ENCODE measurements at regions not wholly inside any gene's neighbourhood (a gene's known extent, or its start where the extent isn't known, plus 50 kb on each side); places are given as distances from the start of the nearest gene placed in this dataset.

- H3K27ac Mint-ChIP-seq = no peak overlapping the region
- no peak overlapping the region for H3K4me3 Mint-ChIP-seq
- no peaks in the 10 kb centered on the region for H3K27me3 Mint-ChIP-seq
- no peak for DNase-seq
- peaks cover 3% of the 10 kb centered on the region for H3K36me3 Mint-ChIP-seq (ENCODE audit: low read depth)
- no peak for ATAC-seq
- H3K9me3 ChIP-seq (ENCODE audit: control insufficient read depth, low read length, poor library complexity, severe bottlenecking) = no peaks in the 10 kb centered on the region
- no peaks in the 10 kb centered on the region for H3K4me1 Mint-ChIP-seq
Measured at GRCh38 chr7:70972693-70973092, 159.3 kb upstream of the GALNT17 start.

GRCh38 chr7:70975754-70976153 is 156.2 kb upstream of the GALNT17 start:
- Mint-ChIP-seq H3K4me3 (no peak overlapping the region), H3K27me3 (no peaks in the 10 kb centered on the region), H3K27ac (no peak overlapping the region), H3K36me3 (ENCODE audit: low read depth) (no peaks in the 10 kb centered on the region), H3K4me1 (no peaks in the 10 kb centered on the region)
- no peaks in the 10 kb centered on the region for H3K9me3 ChIP-seq (ENCODE audit: control insufficient read depth, low read length, poor library complexity, severe bottlenecking)
- ATAC-seq (no peak), DNase-seq (no peak)

DNA sequence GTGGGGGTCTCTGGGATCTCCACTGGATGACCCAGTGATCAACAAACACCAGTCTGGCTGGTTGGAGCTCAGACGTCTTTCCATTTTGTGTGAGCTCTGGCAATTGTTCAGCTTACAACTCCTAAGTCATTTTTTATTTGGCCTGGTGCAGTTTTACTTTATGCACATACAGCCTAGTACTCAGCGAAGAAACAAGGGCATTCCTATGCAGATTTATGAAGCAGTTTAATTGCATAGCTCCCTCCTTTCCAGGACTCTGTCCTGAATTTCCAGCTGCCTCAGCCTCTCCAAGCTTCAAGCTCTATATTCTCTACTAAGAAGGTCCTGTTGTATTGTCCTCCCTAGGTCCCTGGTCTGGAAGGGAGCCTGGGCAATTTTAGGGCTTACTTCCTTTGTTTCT is 145.6 kb upstream of the GALNT17 start:
- Mint-ChIP-seq H3K4me1 (no peaks in the 10 kb centered on the region), H3K36me3 (ENCODE audit: low read depth) (no peaks in the 10 kb centered on the region), H3K27me3 (no peaks in the 10 kb centered on the region), H3K27ac (no peak overlapping the region), H3K4me3 (no peak overlapping the region)
- no peaks in the 10 kb centered on the region for H3K9me3 ChIP-seq (ENCODE audit: control insufficient read depth, low read length, poor library complexity, severe bottlenecking)
- DNase-seq (no peak), ATAC-seq (no peak)

- Mint-ChIP-seq H3K36me3 (ENCODE audit: low read depth) (peaks cover 3% of the 10 kb centered on the region), H3K4me1 (no peaks in the 10 kb centered on the region), H3K27ac (no peak overlapping the region), H3K27me3 (no peaks in the 10 kb centered on the region), H3K4me3 (no peak overlapping the region)
- ATAC-seq (no peak), DNase-seq (no peak)
- H3K9me3 ChIP-seq (ENCODE audit: control insufficient read depth, low read length, poor library complexity, severe bottlenecking) = no peaks in the 10 kb centered on the region
Measured at GRCh38 chr7:70994176-70994575, 137.8 kb upstream of the GALNT17 start.

GRCh38 chr7:70997261-70997660 is 134.7 kb upstream of the GALNT17 start:
- no peak for ATAC-seq
- no peak overlapping the region for H3K27ac Mint-ChIP-seq

GRCh38 chr7:71005109-71005508 is 126.8 kb upstream of the GALNT17 start:
- Mint-ChIP-seq H3K27me3 (no peaks in the 10 kb centered on the region), H3K36me3 (ENCODE audit: low read depth) (no peaks in the 10 kb centered on the region)

More at GRCh38 chr7:70997261-70997660, 134.7 kb upstream of the GALNT17 start:
- Mint-ChIP-seq H3K36me3 (ENCODE audit: low read depth) (peaks cover 3% of the 10 kb centered on the region), H3K4me1 (no peaks in the 10 kb centered on the region), H3K4me3 (no peak overlapping the region), H3K27me3 (no peaks in the 10 kb centered on the region)
- no peaks in the 10 kb centered on the region for H3K9me3 ChIP-seq (ENCODE audit: control insufficient read depth, low read length, poor library complexity, severe bottlenecking)
- no peak for DNase-seq

GRCh38 chr7:71009636-71010035 is 122.3 kb upstream of the GALNT17 start:
- Mint-ChIP-seq H3K27me3 (no peaks in the 10 kb centered on the region), H3K27ac (no peak overlapping the region), H3K36me3 (ENCODE audit: low read depth) (no peaks in the 10 kb centered on the region), H3K4me3 (no peak overlapping the region), H3K4me1 (no peaks in the 10 kb centered on the region)
- ATAC-seq (no peak), DNase-seq (no peak)
- H3K9me3 ChIP-seq (ENCODE audit: control insufficient read depth, low read length, poor library complexity, severe bottlenecking) = no peaks in the 10 kb centered on the region

More at GRCh38 chr7:71005109-71005508, 126.8 kb upstream of the GALNT17 start:
- H3K4me3 Mint-ChIP-seq = no peak overlapping the region
- ATAC-seq (no peak), DNase-seq (no peak)
- H3K27ac Mint-ChIP-seq = no peak overlapping the region
- no peaks in the 10 kb centered on the region for H3K4me1 Mint-ChIP-seq
- no peaks in the 10 kb centered on the region for H3K9me3 ChIP-seq (ENCODE audit: control insufficient read depth, low read length, poor library complexity, severe bottlenecking)

- Mint-ChIP-seq H3K4me3 (no peak overlapping the region), H3K27ac (no peak overlapping the region), H3K4me1 (no peaks in the 10 kb centered on the region), H3K36me3 (ENCODE audit: low read depth) (no peaks in the 10 kb centered on the region), H3K27me3 (no peaks in the 10 kb centered on the region)
- no peaks in the 10 kb centered on the region for H3K9me3 ChIP-seq (ENCODE audit: control insufficient read depth, low read length, poor library complexity, severe bottlenecking)
- ATAC-seq (no peak), DNase-seq (no peak)
Measured at GRCh38 chr7:71015252-71015900, 116.6 kb upstream of the GALNT17 start.

DNA sequence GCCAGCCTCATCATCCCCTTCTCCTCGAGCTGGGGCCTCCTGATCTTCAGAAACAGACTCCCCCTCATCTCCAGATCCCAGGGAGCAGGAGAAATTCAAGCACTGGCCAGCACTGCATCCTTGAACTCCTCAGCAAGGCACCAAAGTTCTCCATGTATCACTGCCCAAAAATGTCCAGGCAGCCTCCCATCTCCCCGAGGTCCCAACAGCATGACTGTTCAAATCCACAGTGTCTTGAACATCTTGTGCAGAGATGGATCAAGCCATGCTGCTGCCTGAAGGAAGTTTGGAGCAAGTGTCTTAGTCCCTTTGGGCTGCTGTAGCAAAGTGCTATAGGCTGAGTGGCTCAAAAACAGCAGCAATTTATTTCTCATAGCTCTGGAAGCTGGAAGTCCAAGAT is 115.5 kb upstream of the GALNT17 start:
- H3K4me3 Mint-ChIP-seq = no peak overlapping the region
- DNase-seq (no peak), ATAC-seq (no peak)
- no peaks in the 10 kb centered on the region for H3K4me1 Mint-ChIP-seq
- H3K9me3 ChIP-seq (ENCODE audit: control insufficient read depth, low read length, poor library complexity, severe bottlenecking) = no peaks in the 10 kb centered on the region
- no peaks in the 10 kb centered on the region for H3K36me3 Mint-ChIP-seq (ENCODE audit: low read depth)
- H3K27ac Mint-ChIP-seq = no peak overlapping the region
- no peaks in the 10 kb centered on the region for H3K27me3 Mint-ChIP-seq

GRCh38 chr7:71017602-71018001 is 114.3 kb upstream of the GALNT17 start:
- no peak overlapping the region for H3K27ac Mint-ChIP-seq
- no peaks in the 10 kb centered on the region for H3K4me1 Mint-ChIP-seq
- H3K27me3 Mint-ChIP-seq = no peaks in the 10 kb centered on the region
- H3K36me3 Mint-ChIP-seq (ENCODE audit: low read depth) = no peaks in the 10 kb centered on the region
- no peaks in the 10 kb centered on the region for H3K9me3 ChIP-seq (ENCODE audit: control insufficient read depth, low read length, poor library complexity, severe bottlenecking)
- no peak overlapping the region for H3K4me3 Mint-ChIP-seq
- no peak for DNase-seq
- ATAC-seq = no peak

- Mint-ChIP-seq H3K36me3 (ENCODE audit: low read depth) (no peaks in the 10 kb centered on the region), H3K27ac (no peak overlapping the region), H3K4me1 (no peaks in the 10 kb centered on the region), H3K27me3 (no peaks in the 10 kb centered on the region), H3K4me3 (no peak overlapping the region)
- ATAC-seq = no peak
- DNase-seq = no peak
- no peaks in the 10 kb centered on the region for H3K9me3 ChIP-seq (ENCODE audit: control insufficient read depth, low read length, poor library complexity, severe bottlenecking)
Measured at GRCh38 chr7:71019706-71020105, 112.2 kb upstream of the GALNT17 start.

GRCh38 chr7:71021131-71021530 is 110.8 kb upstream of the GALNT17 start:
- Mint-ChIP-seq H3K27ac (no peak overlapping the region), H3K27me3 (no peaks in the 10 kb centered on the region), H3K4me1 (no peaks in the 10 kb centered on the region), H3K36me3 (ENCODE audit: low read depth) (no peaks in the 10 kb centered on the region), H3K4me3 (no peak overlapping the region)
- ATAC-seq (no peak), DNase-seq (no peak)
- H3K9me3 ChIP-seq (ENCODE audit: control insufficient read depth, low read length, poor library complexity, severe bottlenecking) = no peaks in the 10 kb centered on the region

DNA sequence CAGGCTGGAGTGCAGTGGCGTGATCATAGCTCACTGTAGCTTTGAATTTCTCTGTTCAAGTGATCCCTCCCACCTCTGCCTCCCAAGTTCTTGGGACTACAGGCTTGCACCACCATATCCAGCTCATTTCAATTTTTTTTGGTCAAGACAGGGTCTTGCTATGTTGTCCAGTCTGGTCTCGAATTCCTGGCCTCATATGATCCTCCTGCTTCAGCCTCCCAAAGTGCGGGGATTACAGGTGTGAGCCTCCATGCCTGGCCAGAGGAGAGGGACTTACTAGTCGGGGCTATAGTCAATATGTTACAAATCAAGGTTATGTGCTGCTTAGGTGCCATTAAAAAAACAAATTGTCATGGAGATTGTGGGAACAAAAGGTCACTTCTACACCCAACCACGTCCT is 105.3 kb upstream of the GALNT17 start:
- ATAC-seq = no peak
- Mint-ChIP-seq H3K27me3 (no peaks in the 10 kb centered on the region), H3K4me3 (no peak overlapping the region), H3K27ac (no peak overlapping the region), H3K36me3 (ENCODE audit: low read depth) (no peaks in the 10 kb centered on the region), H3K4me1 (no peaks in the 10 kb centered on the region)
- no peak for DNase-seq
- H3K9me3 ChIP-seq (ENCODE audit: control insufficient read depth, low read length, poor library complexity, severe bottlenecking) = no peaks in the 10 kb centered on the region

DNA sequence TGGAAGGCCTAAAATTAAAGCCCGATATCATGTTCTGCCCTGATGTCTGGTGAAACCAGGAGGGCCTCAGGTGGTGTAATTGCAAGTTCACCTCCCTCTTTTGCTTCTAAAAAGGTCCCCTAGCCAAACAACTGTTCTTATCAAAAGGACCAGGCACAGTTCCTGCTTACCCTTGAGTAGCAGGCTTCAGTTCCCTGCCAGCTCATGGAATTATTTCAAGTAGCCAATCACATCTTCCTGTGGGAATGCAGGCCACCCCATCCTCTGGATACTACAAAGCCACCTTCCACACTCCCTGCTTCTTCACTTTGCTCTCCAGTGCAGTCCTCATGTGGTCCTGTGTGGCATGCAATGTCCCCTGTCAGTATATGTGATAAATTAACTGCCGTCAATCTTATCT is 97.7 kb upstream of the GALNT17 start:
- Mint-ChIP-seq H3K36me3 (ENCODE audit: low read depth) (no peaks in the 10 kb centered on the region), H3K4me1 (no peaks in the 10 kb centered on the region), H3K4me3 (no peak overlapping the region), H3K27ac (no peak overlapping the region), H3K27me3 (no peaks in the 10 kb centered on the region)
- DNase-seq (no peak), ATAC-seq (no peak)
- H3K9me3 ChIP-seq (ENCODE audit: control insufficient read depth, low read length, poor library complexity, severe bottlenecking) = no peaks in the 10 kb centered on the region
